Neuron (in vitro differentiated cells): ENCODE measurements at regions not wholly inside any gene's neighbourhood (a gene's known extent, or its start where the extent isn't known, plus 50 kb on each side); places are given as distances from the start of the nearest gene placed in this dataset.

Experiments used
- H2AFZ ChIP-seq: one replicate; pipeline ENCODE4 v1.6.1; 2013; ENCODE audit warnings: low read depth, mild to moderate bottlenecking, inconsistent platforms, low read length, moderate library complexity
- H3K27me3 ChIP-seq: one replicate; pipeline ENCODE4 v1.6.1; 2013; ENCODE audit warnings: low read length; ENCODE audit not compliant: insufficient read depth
- H3K36me3 ChIP-seq: one replicate; pipeline ENCODE4 v1.6.1; 2013; ENCODE audit warnings: low read length; ENCODE audit not compliant: insufficient read depth
- H3K4me1 ChIP-seq: one replicate; pipeline ENCODE4 v1.6.1; 2013; ENCODE audit warnings: low read length; ENCODE audit not compliant: insufficient read depth
- H3K4me3 ChIP-seq: 2 replicates; pipeline ENCODE4 v1.5.1; 2013; ENCODE audit warnings: mild to moderate bottlenecking, low read length, moderate library complexity
- H3K9me3 ChIP-seq: one replicate; pipeline ENCODE4 v1.6.1; 2013; ENCODE audit warnings: low read length

GRCh38 chr2:239892441-239893235 is 132.5 kb downstream of the NDUFA10 start:
- Histone ChIP-seq H3K4me3 (no peak overlapping the region), H3K27me3 (no peaks in the 10 kb centered on the region), H3K4me1 (no peaks in the 10 kb centered on the region), H2AFZ (no peak overlapping the region), H3K9me3 (no peaks in the 10 kb centered on the region), H3K36me3 (no peaks in the 10 kb centered on the region)

- no peaks in the 10 kb centered on the region for H3K36me3 ChIP-seq
- H3K4me3 ChIP-seq = no peak overlapping the region
- H3K4me1 ChIP-seq = no peaks in the 10 kb centered on the region
- no peaks in the 10 kb centered on the region for H3K27me3 ChIP-seq
- no peaks in the 10 kb centered on the region for H3K9me3 ChIP-seq
- H2AFZ ChIP-seq = no peak overlapping the region
Measured at GRCh38 chr2:239891698-239892097, 133.4 kb downstream of the NDUFA10 start.

GRCh38 chr2:239890206-239890746 is 134.9 kb downstream of the NDUFA10 start:
- Histone ChIP-seq H2AFZ (no peak overlapping the region), H3K4me3 (no peak overlapping the region), H3K36me3 (no peaks in the 10 kb centered on the region), H3K4me1 (no peaks in the 10 kb centered on the region), H3K9me3 (no peaks in the 10 kb centered on the region), H3K27me3 (no peaks in the 10 kb centered on the region)

DNA sequence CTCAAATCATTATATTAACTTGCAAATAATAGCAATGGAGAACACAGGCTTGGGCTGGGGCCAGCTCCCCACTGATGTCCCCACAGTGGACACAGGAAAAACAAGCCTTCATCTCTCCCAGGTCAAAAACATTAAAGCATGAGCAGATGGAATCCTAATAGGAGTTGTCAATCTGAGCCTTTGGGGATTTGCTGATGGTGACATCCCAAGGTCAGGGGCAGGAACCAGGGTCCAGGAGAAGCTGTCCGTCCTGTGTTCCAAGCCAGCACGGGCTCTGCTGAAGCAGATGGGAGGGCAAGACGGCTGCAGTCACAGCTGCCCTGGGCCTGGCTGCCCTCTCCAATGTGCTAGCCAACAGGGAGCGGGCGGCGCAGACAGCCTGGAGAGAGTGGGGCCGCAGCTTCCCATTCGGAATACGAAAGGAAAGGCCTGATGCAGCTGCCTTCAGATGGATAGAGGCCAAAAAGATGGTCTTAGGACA is 135.5 kb downstream of the NDUFA10 start:
- Histone ChIP-seq H3K4me3 (no peak overlapping the region), H2AFZ (no peak overlapping the region), H3K4me1 (no peaks in the 10 kb centered on the region), H3K27me3 (no peaks in the 10 kb centered on the region), H3K36me3 (no peaks in the 10 kb centered on the region), H3K9me3 (no peaks in the 10 kb centered on the region)

DNA sequence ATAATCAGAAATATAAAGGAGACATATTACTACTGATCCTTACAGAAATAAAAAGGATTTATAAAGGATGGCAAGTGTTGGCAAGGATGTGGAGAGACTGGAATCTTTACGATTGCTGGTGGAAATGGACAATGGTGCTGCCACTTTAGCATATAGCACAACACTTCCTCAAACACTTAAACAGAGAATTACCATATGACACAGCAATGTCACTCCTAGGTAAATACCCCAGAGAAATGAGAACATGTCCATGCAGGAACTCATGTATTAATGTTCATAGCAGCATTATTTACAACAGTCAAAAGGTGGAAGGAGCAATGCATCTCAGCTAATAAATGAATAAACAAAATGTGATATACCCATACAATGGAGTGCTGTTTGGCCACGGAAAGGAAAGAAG is 137.5 kb downstream of the NDUFA10 start:
- Histone ChIP-seq H3K36me3 (no peaks in the 10 kb centered on the region), H3K4me1 (no peaks in the 10 kb centered on the region), H2AFZ (no peak overlapping the region), H3K9me3 (no peaks in the 10 kb centered on the region), H3K27me3 (no peaks in the 10 kb centered on the region), H3K4me3 (no peak overlapping the region)

DNA sequence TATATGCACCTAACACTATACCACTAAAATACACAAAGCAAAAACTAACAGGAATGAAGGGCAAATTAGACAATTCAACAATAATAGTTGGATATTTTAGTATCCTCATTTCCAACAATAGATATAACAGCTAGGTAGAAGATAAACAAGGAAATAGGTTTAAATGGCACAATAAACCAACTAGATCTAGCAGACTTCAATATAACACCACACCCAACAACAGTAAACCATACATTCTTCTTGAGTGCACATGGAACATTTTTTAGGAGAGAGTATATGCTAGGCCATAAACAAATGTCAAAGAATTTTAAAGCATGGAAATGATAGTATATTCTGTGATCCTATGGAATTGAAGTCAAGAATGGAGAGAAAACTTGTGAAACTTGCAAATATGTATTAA is 138.4 kb downstream of the NDUFA10 start:
- H3K4me1 ChIP-seq = no peaks in the 10 kb centered on the region
- H3K27me3 ChIP-seq = no peaks in the 10 kb centered on the region
- H3K36me3 ChIP-seq = no peaks in the 10 kb centered on the region
- no peak overlapping the region for H2AFZ ChIP-seq
- H3K4me3 ChIP-seq = no peak overlapping the region
- H3K9me3 ChIP-seq = no peaks in the 10 kb centered on the region

DNA sequence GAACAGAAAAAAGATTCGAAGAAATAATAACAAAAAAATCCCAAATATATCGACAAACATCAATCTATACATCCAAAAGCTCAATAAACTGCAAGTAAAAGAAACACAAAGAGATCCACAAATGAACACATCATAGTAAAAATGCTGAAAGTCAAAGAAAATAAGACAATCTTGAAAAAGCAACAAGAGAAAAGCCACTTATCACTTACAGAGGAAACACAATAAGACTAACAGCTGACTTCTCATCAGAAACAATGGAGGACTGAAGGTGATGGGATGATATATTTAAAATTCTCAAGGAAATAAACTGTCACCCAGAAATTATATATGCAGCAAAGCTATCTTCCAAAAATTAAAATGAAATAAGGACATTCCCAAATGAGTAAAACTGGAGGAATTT is 140.3 kb downstream of the NDUFA10 start:
- Histone ChIP-seq H2AFZ (no peak overlapping the region), H3K4me1 (no peaks in the 10 kb centered on the region), H3K27me3 (no peaks in the 10 kb centered on the region), H3K9me3 (no peaks in the 10 kb centered on the region), H3K36me3 (no peaks in the 10 kb centered on the region), H3K4me3 (no peak overlapping the region)

GRCh38 chr2:239884051-239884405 is 141.1 kb downstream of the NDUFA10 start:
- no peaks in the 10 kb centered on the region for H3K4me1 ChIP-seq
- H2AFZ ChIP-seq = no peak overlapping the region
- no peaks in the 10 kb centered on the region for H3K36me3 ChIP-seq
- H3K27me3 ChIP-seq = no peaks in the 10 kb centered on the region
- no peaks in the 10 kb centered on the region for H3K9me3 ChIP-seq
- no peak overlapping the region for H3K4me3 ChIP-seq

DNA sequence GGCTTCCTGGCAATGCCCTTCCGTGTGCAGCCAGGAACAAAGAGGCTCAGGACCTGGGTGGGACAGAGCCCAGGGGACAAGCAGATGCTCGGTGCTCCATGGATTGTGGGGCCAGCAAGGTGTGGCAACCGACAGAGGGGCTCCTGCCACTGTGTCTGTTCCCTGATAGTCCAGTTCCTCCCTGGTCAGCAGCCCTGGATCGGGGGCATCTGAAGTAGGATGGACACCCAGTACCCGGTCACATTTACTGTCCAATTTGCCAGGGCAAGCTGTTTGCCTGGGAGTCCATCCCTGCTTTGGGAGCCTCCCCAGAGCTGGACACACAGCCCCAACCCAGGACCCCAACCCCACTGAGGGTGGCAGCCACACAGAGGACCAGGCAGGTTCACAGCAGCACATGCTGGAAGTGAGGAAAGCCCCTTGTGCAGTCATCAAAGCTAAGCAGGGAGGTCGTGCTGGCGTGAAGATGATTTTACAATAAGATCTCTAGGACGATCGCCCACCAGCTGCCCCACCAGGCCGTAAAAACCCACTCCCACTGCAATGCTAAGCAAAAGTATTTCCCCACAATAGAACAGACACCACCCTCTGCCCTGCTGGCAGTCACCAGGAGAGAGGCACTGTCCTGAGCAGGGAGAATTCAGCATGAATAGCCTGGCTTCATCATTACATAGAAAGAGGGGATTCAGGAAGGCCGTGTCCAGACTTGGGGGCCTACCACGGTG is 141.7 kb downstream of the NDUFA10 start:
- no peak overlapping the region for H3K4me3 ChIP-seq
- H3K27me3 ChIP-seq = no peaks in the 10 kb centered on the region
- no peak overlapping the region for H2AFZ ChIP-seq
- no peaks in the 10 kb centered on the region for H3K9me3 ChIP-seq
- H3K36me3 ChIP-seq = no peaks in the 10 kb centered on the region
- no peaks in the 10 kb centered on the region for H3K4me1 ChIP-seq

- H3K4me1 ChIP-seq = no peaks in the 10 kb centered on the region
- no peaks in the 10 kb centered on the region for H3K9me3 ChIP-seq
- no peak overlapping the region for H3K4me3 ChIP-seq
- H2AFZ ChIP-seq = no peak overlapping the region
- H3K36me3 ChIP-seq = no peaks in the 10 kb centered on the region
- no peaks in the 10 kb centered on the region for H3K27me3 ChIP-seq
Measured at GRCh38 chr2:239882781-239883180, 142.4 kb downstream of the NDUFA10 start.

DNA sequence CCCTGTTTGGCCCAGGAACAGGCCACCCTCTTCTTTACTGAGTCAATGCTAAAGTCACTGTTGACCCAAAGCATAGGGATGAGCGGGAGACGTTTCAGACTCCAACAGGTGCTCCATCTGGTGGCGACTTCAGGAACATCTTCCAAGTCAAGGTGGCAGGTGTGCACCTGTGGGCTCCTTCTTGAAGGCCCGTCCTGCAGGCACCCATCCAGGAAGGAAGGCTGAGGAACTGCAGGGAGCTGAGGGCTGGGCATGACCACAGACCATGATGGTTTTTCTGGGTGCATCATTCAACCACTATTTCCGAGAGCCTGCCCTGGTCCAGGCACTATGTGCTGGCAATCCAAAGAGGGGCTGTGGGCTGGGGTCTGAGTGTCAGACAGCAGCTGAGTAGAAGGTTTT is 142.8 kb downstream of the NDUFA10 start:
- Histone ChIP-seq H3K9me3 (no peaks in the 10 kb centered on the region), H3K4me1 (no peaks in the 10 kb centered on the region), H3K27me3 (no peaks in the 10 kb centered on the region), H3K4me3 (no peak overlapping the region), H2AFZ (no peak overlapping the region), H3K36me3 (no peaks in the 10 kb centered on the region)

DNA sequence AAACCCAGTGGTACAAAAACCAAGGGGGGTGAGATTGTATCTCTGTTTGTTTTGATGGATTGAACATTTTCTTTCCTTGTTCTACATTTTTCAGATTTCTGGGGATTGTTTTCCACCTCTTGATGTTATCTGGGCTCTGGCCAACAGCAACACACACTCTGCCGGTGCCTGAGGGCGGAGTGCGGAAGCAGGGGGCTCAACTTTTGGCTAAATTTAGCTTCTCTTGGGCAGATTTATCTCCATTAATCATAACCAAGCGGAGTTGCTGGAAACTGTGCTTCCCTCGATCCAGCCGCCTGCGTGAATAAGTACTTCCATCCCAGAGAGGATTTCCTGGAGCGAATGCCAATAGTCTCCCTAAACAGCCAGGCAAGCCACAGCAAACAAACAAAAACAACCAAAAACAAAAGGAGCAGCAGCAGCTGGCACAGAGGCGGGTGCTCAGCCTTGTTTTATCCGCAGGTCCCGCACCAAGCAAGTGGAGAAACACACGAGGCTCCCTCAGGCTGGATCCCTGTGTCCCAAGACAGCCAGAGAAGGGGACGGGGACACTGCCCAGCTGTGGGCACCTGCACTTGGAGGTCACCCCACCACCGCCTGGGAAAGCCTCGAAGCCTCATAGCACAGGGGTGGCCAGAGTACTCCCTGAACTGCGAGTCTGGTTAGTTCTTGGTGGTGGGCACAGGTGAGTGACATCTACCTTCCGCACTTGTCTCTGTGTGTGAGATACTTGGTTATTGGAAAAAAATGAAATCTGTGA is 143.4 kb downstream of the NDUFA10 start:
- no peak overlapping the region for H3K4me3 ChIP-seq
- no peaks in the 10 kb centered on the region for H3K4me1 ChIP-seq
- no peaks in the 10 kb centered on the region for H3K36me3 ChIP-seq
- no peak overlapping the region for H2AFZ ChIP-seq
- H3K27me3 ChIP-seq = no peaks in the 10 kb centered on the region
- H3K9me3 ChIP-seq = no peaks in the 10 kb centered on the region

- H3K4me3 ChIP-seq = no peak overlapping the region
- no peaks in the 10 kb centered on the region for H3K4me1 ChIP-seq
- H3K36me3 ChIP-seq = no peaks in the 10 kb centered on the region
- H3K27me3 ChIP-seq = no peaks in the 10 kb centered on the region
- H2AFZ ChIP-seq = no peak overlapping the region
- no peaks in the 10 kb centered on the region for H3K9me3 ChIP-seq
Measured at GRCh38 chr2:239881031-239881471, 144.1 kb downstream of the NDUFA10 start.
